GM21576 (cell line): ENCODE measurements at regions not wholly inside any gene's neighbourhood (a gene's known extent, or its start where the extent isn't known, plus 50 kb on each side); places are given as distances from the start of the nearest gene placed in this dataset.
"Not testable (repeated sequence)": the region's sequence is repeated elsewhere in the genome, so short reads cannot be mapped to it uniquely, and the experiment has no call there.

ENCODE experiments used
- ATAC-seq: cut with Tn5 transposase; IDR thresholded peaks from one replicate; pipeline ENCODE4 v1.9.1; 2021; ENCODE audit warnings: mild to moderate bottlenecking, moderate library complexity; ENCODE audit not compliant: unreplicated experiment

- not testable (repeated sequence) for ATAC-seq
Observed at GRCh38 chr16:16613212-16613611, 234.3 kb downstream of the NPIPA7 start.

GRCh38 chr16:16614484-16614883 lies 235.5 kb downstream of the NPIPA7 start:
- not testable (repeated sequence) for ATAC-seq

- ATAC-seq: not testable (repeated sequence)
Observed at GRCh38 chr16:16618963-16619465, 240.1 kb downstream of the NPIPA7 start.

GRCh38 chr16:16624367-16624766 lies 245.4 kb downstream of the NPIPA7 start:
- not testable (repeated sequence) for ATAC-seq

GRCh38 chr16:16625140-16625539 lies 246.2 kb downstream of the NPIPA7 start:
- ATAC-seq: not testable (repeated sequence)

GRCh38 chr16:16627865-16628264 lies 248.9 kb downstream of the NPIPA7 start:
- not testable (repeated sequence) for ATAC-seq

GRCh38 chr16:16638231-16638630 lies 259.3 kb downstream of the NPIPA7 start:
- not testable (repeated sequence) for ATAC-seq

- not testable (repeated sequence) for ATAC-seq
Observed at GRCh38 chr16:16638714-16639113, 259.8 kb downstream of the NPIPA7 start.

GRCh38 chr16:16643828-16644227 lies 264.9 kb downstream of the NPIPA7 start:
- not testable (repeated sequence) for ATAC-seq

- ATAC-seq: not testable (repeated sequence)
Observed at GRCh38 chr16:16648002-16648401, 269.1 kb downstream of the NPIPA7 start.

- not testable (repeated sequence) for ATAC-seq
Observed at GRCh38 chr16:16672180-16672812, 293.4 kb downstream of the NPIPA7 start.

- not testable (repeated sequence) for ATAC-seq
Observed at GRCh38 chr16:16674820-16675219, 295.9 kb downstream of the NPIPA7 start.

GRCh38 chr16:16721849-16722248 lies 342.9 kb downstream of the NPIPA7 start:
- ATAC-seq: not testable (repeated sequence)

GRCh38 chr16:16722666-16723065 lies 343.7 kb downstream of the NPIPA7 start:
- ATAC-seq: not testable (repeated sequence)

GRCh38 chr16:16723819-16724519 lies 345.0 kb downstream of the NPIPA7 start:
- not testable (repeated sequence) for ATAC-seq

GRCh38 chr16:16727048-16727447 lies 348.1 kb downstream of the NPIPA7 start:
- ATAC-seq: not testable (repeated sequence)

GRCh38 chr16:16742573-16742972 lies 363.6 kb downstream of the NPIPA7 start:
- not testable (repeated sequence) for ATAC-seq

GRCh38 chr16:16754992-16755667 lies 376.2 kb downstream of the NPIPA7 start:
- not testable (repeated sequence) for ATAC-seq

- no peak for ATAC-seq
Observed at GRCh38 chr16:16763449-16763848, 384.5 kb downstream of the NPIPA7 start.

GRCh38 chr16:16770717-16771116 lies 391.8 kb downstream of the NPIPA7 start:
- ATAC-seq: not testable (repeated sequence)

- ATAC-seq: no peak
Observed at GRCh38 chr16:16774389-16774788, 395.4 kb downstream of the NPIPA7 start.
